ENCODE measurements at regions not wholly inside any gene's neighbourhood (a gene's known extent, or its start where the extent isn't known, plus 50 kb on each side); places are given as distances from the start of the nearest gene placed in this dataset.

GRCh38 chr14:101241807-101242278 is 319.5 kb upstream of the DIO3 start:
- no peak for DNase-seq (ENCODE audit: low read depth in 2 of 2)

GRCh38 chr14:101242442-101243385 is 318.6 kb upstream of the DIO3 start:
- DNase-seq (ENCODE audit: low read depth in 2 of 2), result no peak

- no peak for DNase-seq (ENCODE audit: low read depth in 2 of 2)
Measured at GRCh38 chr14:101243587-101244338, 317.5 kb upstream of the DIO3 start.

GRCh38 chr14:101246894-101247841 is 314.1 kb upstream of the DIO3 start:
- no peak for DNase-seq (ENCODE audit: low read depth in 2 of 2)

GRCh38 chr14:101247842-101248725 is 313.2 kb upstream of the DIO3 start:
- DNase-seq (ENCODE audit: low read depth in 2 of 2), result no peak

- no peak for DNase-seq (ENCODE audit: low read depth in 2 of 2)
Measured at GRCh38 chr14:101248840-101249675, 312.2 kb upstream of the DIO3 start.

- DNase-seq (ENCODE audit: low read depth in 2 of 2), result no peak
Measured at GRCh38 chr14:101249676-101250036, 311.6 kb upstream of the DIO3 start.

- DNase-seq (ENCODE audit: low read depth in 2 of 2), result no peak
Measured at GRCh38 chr14:101250336-101250947, 310.9 kb upstream of the DIO3 start.

GRCh38 chr14:101250948-101251811 is 310.1 kb upstream of the DIO3 start:
- no peak for DNase-seq (ENCODE audit: low read depth in 2 of 2)

GRCh38 chr14:101251812-101252442 is 309.4 kb upstream of the DIO3 start:
- no peak for DNase-seq (ENCODE audit: low read depth in 2 of 2)

GRCh38 chr14:101252443-101253214 is 308.7 kb upstream of the DIO3 start:
- DNase-seq (ENCODE audit: low read depth in 2 of 2), result no peak

- DNase-seq (ENCODE audit: low read depth in 2 of 2), result no peak
Measured at GRCh38 chr14:101253948-101254347, 307.3 kb upstream of the DIO3 start.

- DNase-seq (ENCODE audit: low read depth in 2 of 2), result no peak
Measured at GRCh38 chr14:101254805-101255764, 306.2 kb upstream of the DIO3 start.

GRCh38 chr14:101255765-101256125 is 305.6 kb upstream of the DIO3 start:
- DNase-seq (ENCODE audit: low read depth in 2 of 2), result no peak

- DNase-seq (ENCODE audit: low read depth in 2 of 2), result no peak
Measured at GRCh38 chr14:101256266-101256665, 305.0 kb upstream of the DIO3 start.

GRCh38 chr14:101257551-101257950 is 303.7 kb upstream of the DIO3 start:
- DNase-seq (ENCODE audit: low read depth in 2 of 2), result no peak

All from stimulated activated CD8-positive, alpha-beta memory T cell treated with anti-CD3 and anti-CD28 coated beads, Interleukin-7, amount 100 ng/mL, for 1 hour (primary cell).